ENCODE measurements at regions not wholly inside any gene's neighbourhood (a gene's known extent, or its start where the extent isn't known, plus 50 kb on each side); places are given as distances from the start of the nearest gene placed in this dataset.

DNA sequence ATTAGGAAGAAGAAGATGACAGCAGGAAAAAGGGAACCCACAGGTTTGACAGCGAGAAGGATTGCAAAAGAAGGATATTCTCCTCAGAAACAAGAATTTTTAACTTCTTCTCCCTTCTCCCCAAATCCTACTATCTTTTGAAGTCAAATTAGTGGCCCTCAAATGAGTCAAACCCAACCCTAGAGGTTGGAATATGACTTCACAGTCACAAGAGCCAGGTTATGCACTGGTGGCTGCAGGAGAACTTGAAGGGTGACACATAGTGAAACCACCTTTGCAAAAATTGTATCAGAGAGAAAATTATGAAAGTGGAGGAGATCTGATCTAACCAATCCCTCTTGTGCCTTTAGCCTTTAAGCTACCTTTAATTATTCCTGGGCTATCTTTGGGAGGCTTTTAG lies 386.2 kb upstream of the CCDC196 start:
- WGBS, 2 donors, result 83 to 95% methylated on average over 1 of the region's 1 CpG
- no peak for DNase-seq
- Histone ChIP-seq H3K4me3 (replicated peaks in 1 of 3) (no peak overlapping the region), H3K9me3 (no peaks in the 10 kb centered on the region), H3K27me3 (no peaks in the 10 kb centered on the region), H3K27ac (no peak overlapping the region), H3K4me1 (no peaks in the 10 kb centered on the region), H3K36me3 (no peaks in the 10 kb centered on the region)
- TF ChIP-seq, protein P1, sequence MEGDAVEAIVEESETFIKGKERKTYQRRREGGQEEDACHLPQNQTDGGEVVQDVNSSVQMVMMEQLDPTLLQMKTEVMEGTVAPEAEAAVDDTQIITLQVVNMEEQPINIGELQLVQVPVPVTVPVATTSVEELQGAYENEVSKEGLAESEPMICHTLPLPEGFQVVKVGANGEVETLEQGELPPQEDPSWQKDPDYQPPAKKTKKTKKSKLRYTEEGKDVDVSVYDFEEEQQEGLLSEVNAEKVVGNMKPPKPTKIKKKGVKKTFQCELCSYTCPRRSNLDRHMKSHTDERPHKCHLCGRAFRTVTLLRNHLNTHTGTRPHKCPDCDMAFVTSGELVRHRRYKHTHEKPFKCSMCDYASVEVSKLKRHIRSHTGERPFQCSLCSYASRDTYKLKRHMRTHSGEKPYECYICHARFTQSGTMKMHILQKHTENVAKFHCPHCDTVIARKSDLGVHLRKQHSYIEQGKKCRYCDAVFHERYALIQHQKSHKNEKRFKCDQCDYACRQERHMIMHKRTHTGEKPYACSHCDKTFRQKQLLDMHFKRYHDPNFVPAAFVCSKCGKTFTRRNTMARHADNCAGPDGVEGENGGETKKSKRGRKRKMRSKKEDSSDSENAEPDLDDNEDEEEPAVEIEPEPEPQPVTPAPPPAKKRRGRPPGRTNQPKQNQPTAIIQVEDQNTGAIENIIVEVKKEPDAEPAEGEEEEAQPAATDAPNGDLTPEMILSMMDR (IDR thresholded peaks at IDR 0.05), result no peak
- no peak for TF ChIP-seq POLR2A (IDR thresholded peaks at IDR 0.05)
- intact Hi-C loops (cut with DNase I), result no loop called here

DNA sequence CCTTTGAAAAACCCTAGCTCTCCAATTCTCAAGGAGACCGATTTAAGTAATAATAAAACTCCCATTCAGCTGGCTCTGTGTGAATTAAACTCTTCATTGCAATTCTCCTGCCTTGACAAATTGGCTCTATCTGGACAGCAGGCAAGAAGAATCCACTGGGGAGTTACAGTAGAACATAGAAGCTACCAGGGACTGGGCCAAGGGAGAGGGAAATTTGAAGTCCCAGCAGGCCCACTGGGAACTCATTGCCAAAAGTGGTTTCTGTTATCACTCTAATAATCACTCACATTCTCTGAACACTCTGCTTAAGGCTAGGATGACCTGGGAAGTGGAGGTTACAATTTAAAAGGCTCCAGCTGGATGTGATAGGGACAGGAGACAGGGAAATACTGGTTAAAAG lies 384.5 kb upstream of the CCDC196 start:
- H3K27ac ChIP-seq, result no peak overlapping the region

DNA sequence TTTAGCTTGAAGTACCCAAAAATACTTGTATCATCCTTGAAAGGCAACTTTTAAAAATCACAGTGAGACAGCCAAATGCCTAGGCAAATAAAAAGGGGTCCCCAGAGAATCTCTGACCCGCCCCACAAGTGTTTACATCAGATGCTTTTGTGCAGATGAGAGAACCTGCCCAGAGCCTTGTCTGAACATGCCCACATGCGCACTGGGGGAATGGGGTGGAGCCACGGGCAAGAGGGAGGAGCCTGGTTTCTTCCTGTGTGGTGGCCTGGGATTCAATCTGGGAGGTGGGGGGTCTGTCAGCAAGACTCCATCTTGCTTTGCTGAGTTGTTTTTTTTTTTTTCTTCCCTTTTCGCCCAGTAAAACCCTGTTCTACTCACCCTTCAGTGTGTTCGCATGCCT lies 381.7 kb upstream of the CCDC196 start:
- Histone ChIP-seq H3K27ac (no peak overlapping the region), H3K27me3 (no peaks in the 10 kb centered on the region), H3K4me1 (no peaks in the 10 kb centered on the region), H3K9me3 (no peaks in the 10 kb centered on the region), H3K4me3 (replicated peaks in 1 of 3) (no peak overlapping the region), H3K36me3 (no peaks in the 10 kb centered on the region)
- DNase-seq, result no peak
- 94 to 95% methylated on average over 5 of the region's 5 CpGs for WGBS, 2 donors
- TF ChIP-seq, protein P1 (IDR thresholded peaks at IDR 0.05), result no peak
- TF ChIP-seq POLR2A (IDR thresholded peaks at IDR 0.05), result no peak
- intact Hi-C loops (cut with DNase I), result no loop called here

More for the DNA sequence above, 384.5 kb upstream of the CCDC196 start:
- TF ChIP-seq, protein P1 (IDR thresholded peaks at IDR 0.05), result no peak
- TF ChIP-seq POLR2A (IDR thresholded peaks at IDR 0.05), result no peak
- Histone ChIP-seq H3K36me3 (no peaks in the 10 kb centered on the region), H3K4me1 (no peaks in the 10 kb centered on the region), H3K4me3 (replicated peaks in 1 of 3) (no peak overlapping the region), H3K27me3 (no peaks in the 10 kb centered on the region), H3K9me3 (no peaks in the 10 kb centered on the region)
- WGBS, 2 donors, result 80 to 88% methylated on average over 1 of the region's 1 CpG
- no peak for DNase-seq
- intact Hi-C loops (cut with DNase I), result no loop called here

DNA sequence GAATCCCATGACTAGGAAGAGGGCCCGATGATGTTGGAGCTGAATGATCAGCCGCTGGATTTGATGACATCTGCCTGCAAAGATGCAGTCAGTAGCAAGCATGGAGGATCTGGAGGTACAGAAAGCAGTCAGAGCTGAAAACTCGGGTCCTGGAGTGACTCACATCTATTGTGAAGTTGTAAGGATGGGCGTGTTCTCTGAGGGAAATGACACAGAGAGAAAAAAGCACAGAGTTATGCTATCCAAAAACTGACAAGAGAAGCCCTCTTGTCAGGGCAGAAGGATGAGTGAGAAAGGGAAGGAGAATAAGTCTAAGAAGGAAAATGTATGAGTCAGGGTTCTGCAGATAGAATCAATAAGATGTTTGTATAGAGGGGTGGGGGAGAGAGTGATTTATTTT lies 380.4 kb upstream of the CCDC196 start:
- no peak for TF ChIP-seq POLR2A (IDR thresholded peaks at IDR 0.05)
- TF ChIP-seq, protein P1 (IDR thresholded peaks at IDR 0.05), result no peak
- Histone ChIP-seq H3K27me3 (no peaks in the 10 kb centered on the region), H3K4me3 (replicated peaks in 1 of 3) (no peak overlapping the region), H3K9me3 (no peaks in the 10 kb centered on the region), H3K36me3 (no peaks in the 10 kb centered on the region), H3K27ac (no peak overlapping the region), H3K4me1 (no peaks in the 10 kb centered on the region)
- intact Hi-C loops (cut with DNase I), result no loop called here
- 77 to 78% methylated on average over 4 of the region's 4 CpGs for WGBS, 2 donors
- no peak for DNase-seq

DNA sequence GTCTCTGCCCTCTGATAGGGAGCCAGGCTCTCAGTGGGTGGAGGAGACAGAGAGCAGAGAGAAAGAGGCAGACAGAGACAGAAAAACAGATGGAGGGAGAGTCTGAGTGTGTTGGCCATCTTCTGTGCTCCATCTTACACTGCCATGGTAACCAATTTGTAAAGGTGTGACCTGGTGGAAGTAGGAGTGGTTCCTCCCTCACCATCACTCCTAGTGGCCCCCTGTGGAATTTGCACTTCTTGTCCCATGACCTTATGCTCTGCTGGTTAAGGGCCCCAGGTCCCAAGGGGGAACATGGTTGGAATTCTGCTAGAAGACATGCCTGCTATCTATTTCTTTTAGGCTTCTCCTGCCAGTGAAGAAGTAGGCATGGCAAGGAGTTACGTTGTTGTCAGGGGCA lies 376.7 kb upstream of the CCDC196 start:
- no peak for TF ChIP-seq POLR2A (IDR thresholded peaks at IDR 0.05)
- TF ChIP-seq, protein P1 (IDR thresholded peaks at IDR 0.05), result no peak
- 89 to 91% methylated on average over 1 of the region's 1 CpG for WGBS, 2 donors
- Histone ChIP-seq H3K9me3 (no peaks in the 10 kb centered on the region), H3K27me3 (no peaks in the 10 kb centered on the region), H3K36me3 (no peaks in the 10 kb centered on the region), H3K4me1 (no peaks in the 10 kb centered on the region), H3K27ac (no peak overlapping the region), H3K4me3 (replicated peaks in 1 of 3) (no peak overlapping the region)
- intact Hi-C loops (cut with DNase I), result no loop called here
- DNase-seq, result no peak

Data from thyroid gland (tissue), 4 donors.